ENCODE measurements at regions not wholly inside any gene's neighbourhood (a gene's known extent, or its start where the extent isn't known, plus 50 kb on each side); places are given as distances from the start of the nearest gene placed in this dataset.

- no peak overlapping the region for H3K27ac ChIP-seq (ENCODE audit: insufficient read depth, low read depth, low read length)
- H3K79me2 ChIP-seq (ENCODE audit: control insufficient read depth, insufficient read depth, low read length): no peaks in the 10 kb centered on the region
- CTCF ChIA-PET: no interaction called here
- no peak for TF ChIP-seq POLR2AphosphoS5 (IDR thresholded peaks at IDR 0.05; ENCODE audit: insufficient read depth, low read depth, low read length)
- H3K36me3 ChIP-seq (ENCODE audit: control insufficient read depth in 2 of 2, extremely low read depth in 1 of 2, insufficient read depth in 2 of 2, low read length in 2 of 2): no peaks in the 10 kb centered on the region
- no peak overlapping the region for H3K9ac ChIP-seq (replicated peaks; ENCODE audit: extremely low read depth, insufficient read depth, low read length)
- DNase-seq (ENCODE audit: low read depth, low spot score): no peak
- no TSS peak for BruUV-seq (replicated peaks)
- dilution Hi-C loops (cut with MboI; ENCODE audit: extremely low pct_ligation_motif_present, low sequenced_read_pairs): no loop called here
- H3K4me3 ChIP-seq (replicated peaks in 1 of 3; ENCODE audit: insufficient read depth in 1 of 3, low read depth in 1 of 3, low read length in 3 of 3): no peak overlapping the region
- no peaks in the 10 kb centered on the region for H3K9me1 ChIP-seq (replicated peaks; ENCODE audit: control insufficient read depth, extremely low read depth, insufficient read depth, low read length)
- no peaks in the 10 kb centered on the region for H3K27me3 ChIP-seq (ENCODE audit: control insufficient read depth in 2 of 2, insufficient read depth in 2 of 2, low read length in 2 of 2)
- intact Hi-C loops (cut with micrococcal nuclease): no loop called here
- no peak overlapping the region for H2AFZ ChIP-seq (ENCODE audit: low read depth, low read length)
- H4K20me1 ChIP-seq (replicated peaks; ENCODE audit: control insufficient read depth, extremely low read depth, insufficient read depth, low read length): no peaks in the 10 kb centered on the region
- no peaks in the 10 kb centered on the region for H3K4me1 ChIP-seq (ENCODE audit: control insufficient read depth, extremely low read depth, insufficient read depth, low read length)
- POLR2A ChIA-PET: no interaction called here
- FAIRE-seq: no peak
- no peak overlapping the region for H3K4me2 ChIP-seq (ENCODE audit: insufficient read depth, low read length)
- H3K9me3 ChIP-seq (replicated peaks; ENCODE audit: control insufficient read depth, insufficient read depth, low read length): no peaks in the 10 kb centered on the region
Observed at GRCh38 chr16:13435873-13436474, 484.0 kb upstream of the ERCC4 start.

- no peak overlapping the region for H3K4me2 ChIP-seq (ENCODE audit: insufficient read depth, low read length)
- DNase-seq (ENCODE audit: low read depth, low spot score) (no peak), FAIRE-seq (no peak)
- CTCF ChIA-PET: no interaction called here
- H3K27ac ChIP-seq (ENCODE audit: insufficient read depth, low read depth, low read length): no peak overlapping the region
- intact Hi-C loops (cut with micrococcal nuclease) (no loop called here), dilution Hi-C loops (cut with MboI; ENCODE audit: extremely low pct_ligation_motif_present, low sequenced_read_pairs) (no loop called here)
- BruUV-seq (replicated peaks): no TSS peak
- no peaks in the 10 kb centered on the region for H3K9me1 ChIP-seq (replicated peaks; ENCODE audit: control insufficient read depth, extremely low read depth, insufficient read depth, low read length)
- no peak for TF ChIP-seq POLR2AphosphoS5 (IDR thresholded peaks at IDR 0.05; ENCODE audit: insufficient read depth, low read depth, low read length)
- TF ChIP-seq MYC (IDR thresholded peaks at IDR 0.05; ENCODE audit: low read depth, low read length): no peak
- TF ChIP-seq GATA2 (IDR thresholded peaks at IDR 0.05; ENCODE audit: insufficient read depth, insufficient read length, low read depth, low read length): no peak
- no peak for TF ChIP-seq POLR2A (IDR thresholded peaks at IDR 0.05; ENCODE audit: low read depth, low read length)
- TF ChIP-seq CTCF (IDR thresholded peaks at IDR 0.05; ENCODE audit: extremely low read depth in 1 of 2, insufficient read depth in 1 of 2, low read depth in 1 of 2, low read length in 2 of 2): no peak
- no peak for TF ChIP-seq EZH2 (IDR thresholded peaks at IDR 0.05; ENCODE audit: borderline replicate concordance, low read depth, low read length, severe bottlenecking)
- no peak for TF ChIP-seq MAX (IDR thresholded peaks at IDR 0.05; ENCODE audit: insufficient read depth, insufficient read length)
- no peak overlapping the region for H3K4me3 ChIP-seq (replicated peaks in 1 of 3; ENCODE audit: insufficient read depth in 1 of 3, low read depth in 1 of 3, low read length in 3 of 3)
- no peaks in the 10 kb centered on the region for H4K20me1 ChIP-seq (replicated peaks; ENCODE audit: control insufficient read depth, extremely low read depth, insufficient read depth, low read length)
- H3K9me3 ChIP-seq (replicated peaks; ENCODE audit: control insufficient read depth, insufficient read depth, low read length): no peaks in the 10 kb centered on the region
- no peak overlapping the region for H2AFZ ChIP-seq (ENCODE audit: low read depth, low read length)
- H3K79me2 ChIP-seq (ENCODE audit: control insufficient read depth, insufficient read depth, low read length): no peaks in the 10 kb centered on the region
- H3K36me3 ChIP-seq (ENCODE audit: control insufficient read depth in 2 of 2, extremely low read depth in 1 of 2, insufficient read depth in 2 of 2, low read length in 2 of 2): no peaks in the 10 kb centered on the region
- no peaks in the 10 kb centered on the region for H3K4me1 ChIP-seq (ENCODE audit: control insufficient read depth, extremely low read depth, insufficient read depth, low read length)
- H3K27me3 ChIP-seq (ENCODE audit: control insufficient read depth in 2 of 2, insufficient read depth in 2 of 2, low read length in 2 of 2): no peaks in the 10 kb centered on the region
- POLR2A ChIA-PET: no interaction called here
- no peak overlapping the region for H3K9ac ChIP-seq (replicated peaks; ENCODE audit: extremely low read depth, insufficient read depth, low read length)
Observed at GRCh38 chr16:13436641-13437412, 483.1 kb upstream of the ERCC4 start.

Data from endothelial cell of umbilical vein (primary cell).